MCF 10A (cell line): ENCODE measurements at regions not wholly inside any gene's neighbourhood (a gene's known extent, or its start where the extent isn't known, plus 50 kb on each side); places are given as distances from the start of the nearest gene placed in this dataset.
"Not testable (repeated sequence)": the region's sequence is repeated elsewhere in the genome, so short reads cannot be mapped to it uniquely, and the experiment has no call there.

Experiments
- BruUV-seq: library from RNA; stranded (reverse); fragments of 400-500 nt; replicated peaks from 2 replicates; lab custom pipeline; 2021; lab: Mats Ljungman, UMichigan
- CTCF ChIA-PET: fragments of 300-600 bp; sonication (Branson Sonifier 250); formaldehyde crosslinking; extraction: SDS; loops from one replicate; lab custom pipeline; 2021; ENCODE audit warnings: antibody characterized with exemption, inconsistent platforms; lab: Yijun Ruan, JAX
- POLR2A ChIA-PET: fragments of 300-600, 350-650 bp; sonication (Branson Sonifier 250); formaldehyde crosslinking; extraction: SDS; loops from one replicate; lab custom pipeline; 2020; ENCODE audit warnings: antibody characterized with exemption, inconsistent platforms; lab: Yijun Ruan, JAX
- DNase-seq: peaks from one replicate; pipeline ENCODE4 v3.0.0-alpha.2; 2018; ENCODE audit not compliant: unreplicated experiment
- H3K27ac Mint-ChIP-seq: one replicate; pipeline ENCODE4 v1.8.0; 2022; ENCODE audit warnings: mild to moderate bottlenecking, low read depth, mixed read lengths; ENCODE audit not compliant: unreplicated experiment
- H3K27me3 Mint-ChIP-seq: one replicate; pipeline ENCODE4 v1.8.0; 2022; ENCODE audit warnings: mixed read lengths; ENCODE audit not compliant: insufficient read depth, unreplicated experiment
- H3K36me3 Mint-ChIP-seq: one replicate; pipeline ENCODE4 v1.8.0; 2022; ENCODE audit warnings: mild to moderate bottlenecking, moderate library complexity, mixed read lengths; ENCODE audit not compliant: insufficient read depth, unreplicated experiment
- H3K4me1 Mint-ChIP-seq: one replicate; pipeline ENCODE4 v1.8.0; 2022; ENCODE audit warnings: mixed read lengths; ENCODE audit not compliant: insufficient read depth, unreplicated experiment
- H3K4me3 Mint-ChIP-seq: one replicate; pipeline ENCODE4 v1.8.0; 2022; ENCODE audit warnings: mild to moderate bottlenecking, moderate library complexity, mixed read lengths; ENCODE audit not compliant: unreplicated experiment
- H3K9me3 Mint-ChIP-seq: one replicate; pipeline ENCODE4 v1.8.0; 2022; ENCODE audit warnings: mixed read lengths; ENCODE audit not compliant: unreplicated experiment
- intact Hi-C: fragments of 100-400 bp; cut with micrococcal nuclease; formaldehyde crosslinking; loops from 2 replicates; pipeline ENCODE4 v1.14.1; 2022
- TF ChIP-seq, protein P1 (sequence below): fragments of 200-600 bp; IDR thresholded peaks from one replicate; pipeline ENCODE4 v1.8.0; 2022; ENCODE audit warnings: antibody characterized with exemption, mild to moderate bottlenecking; ENCODE audit not compliant: unreplicated experiment

DNA sequence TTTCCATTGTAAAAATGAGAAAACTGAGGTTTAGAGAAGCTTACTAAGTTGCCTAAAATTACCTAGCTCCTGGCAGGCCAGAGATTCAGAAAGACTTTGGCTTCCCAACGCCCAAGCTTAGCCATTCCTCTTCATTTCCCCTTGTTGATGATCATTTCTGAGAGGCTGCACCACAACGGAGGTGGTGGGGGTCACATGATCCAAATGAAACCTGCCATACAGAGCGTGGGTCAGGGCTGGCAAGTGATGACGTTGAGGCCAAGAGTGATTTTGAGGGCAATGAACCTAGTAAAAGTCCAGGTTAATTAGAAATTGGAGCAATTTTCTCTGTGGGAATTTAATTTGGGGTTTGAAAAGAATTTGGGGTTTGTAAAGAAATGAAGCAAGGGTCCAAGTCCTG, 109.9 kb downstream of the TMEM182 start:
- no TSS peak for BruUV-seq

DNA sequence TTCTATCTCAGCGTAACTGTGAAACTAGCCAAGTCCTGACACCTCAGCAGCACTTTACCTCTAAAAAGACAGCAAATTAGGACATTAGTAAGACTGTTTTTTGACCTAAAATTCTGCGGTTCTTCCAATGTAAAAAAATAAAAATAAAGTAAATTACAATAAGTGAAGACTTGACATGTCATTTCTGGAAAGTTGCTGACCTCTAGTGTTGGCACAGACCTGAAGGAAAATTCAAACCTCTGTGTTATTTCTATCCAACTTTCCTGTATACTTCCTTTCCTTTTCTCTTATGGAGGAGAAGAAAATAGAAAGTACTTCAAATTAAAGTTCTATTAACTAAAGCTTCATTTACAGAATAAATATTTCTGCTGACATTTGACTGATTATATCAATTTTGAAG, 110.6 kb downstream of the TMEM182 start:
- POLR2A ChIA-PET, result no interaction called here
- Mint-ChIP-seq H3K27ac (no peak overlapping the region), H3K9me3 (no peaks in the 10 kb centered on the region), H3K27me3 (no peaks in the 10 kb centered on the region), H3K4me3 (no peak overlapping the region), H3K36me3 (no peaks in the 10 kb centered on the region), H3K4me1 (no peaks in the 10 kb centered on the region)
- intact Hi-C loops, result loop anchor here (1.0 kb wide), 1 partner anchor 31 kb away; no protein-coding TSS in a partner anchor
- CTCF ChIA-PET, result interaction anchor here (0.6 to 4.1 kb wide), 6 partner anchors 16 to 223 kb away, joined by 3 to 65 read pairs (median 3); no protein-coding TSS in a partner anchor
- DNase-seq, result peak; percentile 6
- BruUV-seq, result no TSS peak
- TF ChIP-seq, protein P1, sequence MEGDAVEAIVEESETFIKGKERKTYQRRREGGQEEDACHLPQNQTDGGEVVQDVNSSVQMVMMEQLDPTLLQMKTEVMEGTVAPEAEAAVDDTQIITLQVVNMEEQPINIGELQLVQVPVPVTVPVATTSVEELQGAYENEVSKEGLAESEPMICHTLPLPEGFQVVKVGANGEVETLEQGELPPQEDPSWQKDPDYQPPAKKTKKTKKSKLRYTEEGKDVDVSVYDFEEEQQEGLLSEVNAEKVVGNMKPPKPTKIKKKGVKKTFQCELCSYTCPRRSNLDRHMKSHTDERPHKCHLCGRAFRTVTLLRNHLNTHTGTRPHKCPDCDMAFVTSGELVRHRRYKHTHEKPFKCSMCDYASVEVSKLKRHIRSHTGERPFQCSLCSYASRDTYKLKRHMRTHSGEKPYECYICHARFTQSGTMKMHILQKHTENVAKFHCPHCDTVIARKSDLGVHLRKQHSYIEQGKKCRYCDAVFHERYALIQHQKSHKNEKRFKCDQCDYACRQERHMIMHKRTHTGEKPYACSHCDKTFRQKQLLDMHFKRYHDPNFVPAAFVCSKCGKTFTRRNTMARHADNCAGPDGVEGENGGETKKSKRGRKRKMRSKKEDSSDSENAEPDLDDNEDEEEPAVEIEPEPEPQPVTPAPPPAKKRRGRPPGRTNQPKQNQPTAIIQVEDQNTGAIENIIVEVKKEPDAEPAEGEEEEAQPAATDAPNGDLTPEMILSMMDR, result peak; percentile 28

More for the DNA sequence above, 109.9 kb downstream of the TMEM182 start:
- no peak overlapping the region for H3K4me3 Mint-ChIP-seq
- ChIA-PET CTCF (interaction anchor here (0.6 to 4.1 kb wide), 7 partner anchors 16 to 251 kb away, joined by 3 to 65 read pairs (median 3); no protein-coding TSS in a partner anchor), POLR2A (no interaction called here)
- no peaks in the 10 kb centered on the region for H3K4me1 Mint-ChIP-seq
- TF ChIP-seq, protein P1, result no peak
- intact Hi-C loops, result loop anchor here (1.0 kb wide), 1 partner anchor 30 kb away; no protein-coding TSS in a partner anchor
- H3K36me3 Mint-ChIP-seq, result no peaks in the 10 kb centered on the region
- DNase-seq, result no peak
- no peaks in the 10 kb centered on the region for H3K9me3 Mint-ChIP-seq
- no peak overlapping the region for H3K27ac Mint-ChIP-seq
- no peaks in the 10 kb centered on the region for H3K27me3 Mint-ChIP-seq

DNA sequence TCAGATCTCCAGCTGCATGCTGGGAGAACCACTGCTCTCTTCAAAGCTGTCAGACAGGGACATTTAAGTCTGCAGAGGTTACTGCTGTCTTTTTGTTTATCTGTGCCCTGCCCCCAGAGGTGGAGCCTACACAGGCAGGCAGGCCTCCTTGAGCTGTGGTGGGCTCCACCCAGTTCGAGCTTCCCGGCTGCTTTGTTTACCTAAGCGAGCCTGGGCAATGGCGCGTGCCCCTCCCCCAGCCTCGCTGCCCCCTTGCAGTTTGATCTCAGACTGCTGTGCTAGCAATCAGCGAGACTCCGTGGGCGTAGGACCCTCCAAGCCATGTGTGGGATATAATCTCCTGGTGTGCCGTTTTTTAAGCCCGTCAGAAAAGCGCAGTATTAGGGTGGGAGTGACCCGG, 117.7 kb downstream of the TMEM182 start:
- H3K4me3 Mint-ChIP-seq, H3K4me1 Mint-ChIP-seq, POLR2A ChIA-PET, DNase-seq, BruUV-seq, H3K36me3 Mint-ChIP-seq, H3K9me3 Mint-ChIP-seq, intact Hi-C loops, H3K27me3 Mint-ChIP-seq, H3K27ac Mint-ChIP-seq: not testable (repeated sequence)
- CTCF ChIA-PET, result interaction anchor here (0.6 to 1.9 kb wide), 2 partner anchors 38 to 87 kb away, joined by 3 to 7 read pairs; no protein-coding TSS in a partner anchor

DNA sequence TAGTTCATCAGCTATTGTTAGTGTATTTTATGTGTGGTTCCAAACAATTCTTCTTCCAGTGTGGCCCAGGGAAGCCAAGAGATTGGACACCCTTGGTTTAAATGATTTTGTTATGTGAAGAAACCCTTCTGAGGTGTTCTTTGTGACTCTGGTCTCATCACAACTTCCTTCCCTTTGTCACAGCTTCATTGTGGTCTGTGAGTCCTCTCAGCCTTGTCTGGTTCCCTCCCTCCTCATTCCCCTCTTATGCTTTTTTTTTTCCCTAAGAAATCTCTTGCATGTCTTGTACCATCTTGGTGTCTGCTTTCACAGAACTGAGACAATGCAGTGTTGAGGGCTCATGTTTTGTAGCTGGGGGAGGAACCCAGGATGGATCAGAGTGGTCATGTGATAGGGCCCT, 118.9 kb downstream of the TMEM182 start:
- no peak for DNase-seq
- H3K9me3 Mint-ChIP-seq, result no peaks in the 10 kb centered on the region
- H3K27ac Mint-ChIP-seq, result no peak overlapping the region
- TF ChIP-seq, protein P1, result no peak
- no peaks in the 10 kb centered on the region for H3K27me3 Mint-ChIP-seq
- BruUV-seq, result no TSS peak
- ChIA-PET POLR2A (no interaction called here), CTCF (interaction anchor here (0.5 to 1.9 kb wide), 4 partner anchors 26 to 82 kb away, joined by 3 to 7 read pairs (median 3); no protein-coding TSS in a partner anchor)
- no peak overlapping the region for H3K4me3 Mint-ChIP-seq
- H3K36me3 Mint-ChIP-seq, result no peaks in the 10 kb centered on the region
- intact Hi-C loops, result no loop called here
- H3K4me1 Mint-ChIP-seq, result no peaks in the 10 kb centered on the region
